Stimulated activated CD8-positive, alpha-beta memory T cell treated with anti-CD3 and anti-CD28 coated beads, Interleukin-7, amount 100 ng/mL, for 24 hours (primary cell): ENCODE measurements at regions not wholly inside any gene's neighbourhood (a gene's known extent, or its start where the extent isn't known, plus 50 kb on each side); places are given as distances from the start of the nearest gene placed in this dataset.
"Not testable (repeated sequence)": the region's sequence is repeated elsewhere in the genome, so short reads cannot be mapped to it uniquely, and the experiment has no call there.

ENCODE experiments used
- DNase-seq: peaks from one replicate; pipeline ENCODE4 v3.0.0-alpha.2; 2020; ENCODE audit warnings: low read depth

- DNase-seq, result no peak
These were observed 1704.7 kb downstream of the HACE1 start for GRCh38 chr6:103154779-103155572.

GRCh38 chr6:103153016-103153415 is 1706.7 kb downstream of the HACE1 start:
- no peak for DNase-seq

- no peak for DNase-seq
These were observed 1716.8 kb downstream of the HACE1 start for GRCh38 chr6:103142902-103143301.

GRCh38 chr6:103140308-103141027 is 1719.3 kb downstream of the HACE1 start:
- DNase-seq, result no peak

GRCh38 chr6:103139377-103139776 is 1720.3 kb downstream of the HACE1 start:
- DNase-seq, result no peak

GRCh38 chr6:103124471-103124870 is 1731.0 kb downstream of the GRIK2 start:
- no peak for DNase-seq

GRCh38 chr6:103122766-103123601 is 1729.5 kb downstream of the GRIK2 start:
- DNase-seq, result no peak

GRCh38 chr6:103119056-103119455 is 1725.5 kb downstream of the GRIK2 start:
- DNase-seq, result no peak

- no peak for DNase-seq
These were observed 1721.1 kb downstream of the GRIK2 start for GRCh38 chr6:103114582-103114981.

- no peak for DNase-seq
These were observed 1719.9 kb downstream of the GRIK2 start for GRCh38 chr6:103113416-103113815.

GRCh38 chr6:103107985-103108384 is 1714.5 kb downstream of the GRIK2 start:
- DNase-seq, result no peak

GRCh38 chr6:103105686-103106085 is 1712.2 kb downstream of the GRIK2 start:
- DNase-seq, result no peak

GRCh38 chr6:103101267-103101666 is 1707.8 kb downstream of the GRIK2 start:
- DNase-seq, result no peak

- not testable (repeated sequence) for DNase-seq
These were observed 1698.9 kb downstream of the GRIK2 start for GRCh38 chr6:103092414-103092813.

GRCh38 chr6:103085801-103086200 is 1692.3 kb downstream of the GRIK2 start:
- no peak for DNase-seq

- DNase-seq, result no peak
These were observed 1688.5 kb downstream of the GRIK2 start for GRCh38 chr6:103081876-103082630.

GRCh38 chr6:103081126-103081525 is 1687.6 kb downstream of the GRIK2 start:
- DNase-seq, result no peak

GRCh38 chr6:103080497-103080896 is 1687.0 kb downstream of the GRIK2 start:
- no peak for DNase-seq

GRCh38 chr6:103079867-103080266 is 1686.4 kb downstream of the GRIK2 start:
- DNase-seq, result no peak

GRCh38 chr6:103062136-103062535 is 1668.6 kb downstream of the GRIK2 start:
- no peak for DNase-seq

- no peak for DNase-seq
These were observed 1654.1 kb downstream of the GRIK2 start for GRCh38 chr6:103047567-103047966.

- DNase-seq, result no peak
These were observed 1648.8 kb downstream of the GRIK2 start for GRCh38 chr6:103042336-103042735.
